Stimulated activated naive CD8-positive, alpha-beta T cell treated with anti-CD3 and anti-CD28 coated beads, Interleukin-15, Interleukin-2, amounts not matched to agents 100 U/mL and 50 U/mL, for 24 hours (primary cell): ENCODE measurements at regions not wholly inside any gene's neighbourhood (a gene's known extent, or its start where the extent isn't known, plus 50 kb on each side); places are given as distances from the start of the nearest gene placed in this dataset.
"Not testable (repeated sequence)": the region's sequence is repeated elsewhere in the genome, so short reads cannot be mapped to it uniquely, and the experiment has no call there.

ENCODE experiments used
- ATAC-seq: fragments of 150-1000 bp; cut with Tn5 transposase; one replicate; pipeline ENCODE4 v1.10.0; 2021
- DNase-seq: peaks from one replicate; pipeline ENCODE4 v3.0.0; 2021

DNA sequence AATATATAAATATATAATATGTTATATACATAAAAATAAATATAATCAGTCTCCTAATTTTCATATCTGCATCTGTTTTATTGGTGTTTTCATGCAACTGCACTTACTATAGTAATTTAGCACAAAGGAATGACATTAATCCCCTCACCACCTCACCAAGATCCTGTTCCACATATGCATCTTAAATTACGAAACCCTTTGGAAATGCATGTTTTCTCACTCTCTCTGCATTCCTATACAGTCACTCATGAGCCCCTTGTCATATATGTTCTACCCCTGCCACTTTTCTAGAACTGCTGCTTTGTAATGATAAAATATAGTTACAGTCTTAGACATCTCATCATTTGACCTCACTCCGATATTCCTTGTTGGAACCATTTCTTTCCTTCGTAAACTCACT, 728.7 kb upstream of the SLIT2 start:
- no peak for DNase-seq
- no peak for ATAC-seq

DNA sequence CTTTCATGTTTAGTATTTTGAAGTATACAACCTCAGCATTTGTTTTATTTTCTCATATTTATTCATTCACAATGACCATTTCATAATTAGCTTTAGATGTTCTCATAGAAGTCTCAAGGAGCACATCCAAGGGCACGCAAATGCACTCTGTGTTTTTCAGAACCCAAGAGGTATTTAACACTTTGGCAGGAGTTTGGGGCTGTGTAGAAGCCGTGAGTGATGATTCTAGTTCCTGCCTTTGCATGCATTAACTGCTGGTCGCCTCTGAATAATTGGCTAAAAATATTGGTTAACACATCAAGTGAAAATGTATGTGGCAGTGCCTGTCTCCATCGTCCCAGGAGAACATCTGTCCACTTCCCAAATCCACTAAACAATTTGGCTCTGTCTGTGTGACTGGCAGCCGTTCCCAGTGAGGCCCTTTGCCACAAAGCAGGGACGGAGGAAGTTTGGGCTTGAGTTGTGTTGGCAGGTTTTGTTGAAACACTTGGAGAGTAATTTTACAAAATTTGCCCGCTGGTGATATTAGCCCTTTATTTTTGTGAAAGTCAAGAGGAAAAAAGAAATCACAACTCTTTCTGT, 730.7 kb upstream of the SLIT2 start:
- DNase-seq (no peak), ATAC-seq (no peak)

- ATAC-seq (no peak), DNase-seq (no peak)
Measured at GRCh38 chr4:19514276-19515070, 737.2 kb upstream of the SLIT2 start.

DNA sequence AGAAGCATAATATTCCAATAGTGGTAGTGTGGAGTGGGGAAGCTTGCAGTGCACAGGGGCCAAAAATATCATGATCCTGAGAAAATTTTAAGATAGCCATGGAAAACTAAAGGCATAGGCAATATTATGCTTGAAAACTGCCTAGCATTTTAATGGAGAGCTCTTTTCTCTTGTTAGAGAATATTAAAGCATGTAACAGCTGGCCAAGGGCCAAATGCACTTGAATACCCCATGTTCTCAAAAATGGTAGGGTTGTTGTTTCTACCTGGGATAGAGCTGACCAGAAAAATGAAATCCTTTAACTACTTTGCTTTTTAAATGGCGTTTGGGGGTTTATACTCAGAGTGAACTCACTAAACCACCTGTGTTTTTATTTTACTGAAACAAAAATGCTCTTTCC, 739.6 kb upstream of the SLIT2 start:
- ATAC-seq (no peak), DNase-seq (no peak)

GRCh38 chr4:19510993-19511392, 740.7 kb upstream of the SLIT2 start:
- ATAC-seq, result no peak
- no peak for DNase-seq

- DNase-seq (no peak), ATAC-seq (no peak)
Measured at GRCh38 chr4:19508442-19508841, 743.3 kb upstream of the SLIT2 start.

DNA sequence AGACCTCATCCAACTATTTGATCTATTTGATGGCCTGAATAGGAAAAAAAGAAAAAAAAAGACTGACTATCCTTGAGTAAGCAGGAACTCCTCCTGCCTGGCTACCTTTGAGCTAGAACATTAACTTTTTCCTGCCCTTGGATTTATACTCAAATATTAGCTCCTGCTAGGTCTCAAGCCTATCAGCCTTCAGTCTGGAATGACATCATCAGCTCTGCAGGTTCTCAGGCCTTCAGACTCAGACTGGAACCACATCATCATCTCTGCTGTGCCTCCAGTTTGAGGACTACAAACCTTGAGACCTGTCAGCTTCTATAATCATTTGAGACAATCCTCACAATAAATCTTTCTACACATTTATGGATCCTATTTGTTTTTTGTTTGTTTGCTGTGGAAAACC, 754.0 kb upstream of the SLIT2 start:
- ATAC-seq (no peak), DNase-seq (no peak)

- DNase-seq (no peak), ATAC-seq (no peak)
Measured at GRCh38 chr4:19496756-19497155, 754.9 kb upstream of the SLIT2 start.

DNA sequence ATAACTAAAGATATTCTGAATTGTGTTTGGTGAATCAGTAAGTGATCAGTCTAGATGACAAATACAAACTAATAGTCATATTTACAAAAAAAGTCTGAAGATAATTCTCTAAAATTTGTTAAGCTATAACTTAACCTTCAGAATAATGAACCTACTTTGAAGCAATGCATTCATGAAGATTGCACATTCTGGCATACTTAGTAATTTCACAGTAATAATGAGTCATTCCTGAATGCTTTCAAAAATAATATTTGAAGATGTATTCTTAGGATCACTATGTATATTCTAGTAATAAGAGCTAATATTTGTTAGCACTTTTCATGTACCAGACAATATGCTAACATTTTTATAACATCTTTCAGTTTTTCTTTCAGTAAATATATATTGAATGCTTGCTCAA, 756.7 kb upstream of the SLIT2 start:
- ATAC-seq (no peak), DNase-seq (no peak)

DNA sequence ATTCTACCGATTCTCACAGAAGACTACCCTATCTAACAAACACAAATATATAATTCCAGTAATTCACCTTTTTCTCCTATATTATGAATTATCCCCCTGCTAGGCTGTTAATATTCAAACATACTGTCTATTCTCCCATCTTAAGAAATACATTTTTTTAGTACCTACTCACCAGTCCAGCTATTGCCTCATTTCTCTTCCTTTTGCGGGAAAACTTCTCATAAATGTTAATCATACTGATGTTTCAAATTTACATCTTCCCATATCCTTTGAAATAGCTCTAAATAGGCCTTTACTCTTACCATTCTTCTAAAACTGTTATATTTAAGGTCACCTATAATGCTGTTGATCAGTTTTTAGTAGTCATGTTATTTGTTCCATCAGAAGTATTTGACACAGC, 759.1 kb upstream of the SLIT2 start:
- DNase-seq (no peak), ATAC-seq (no peak)

DNA sequence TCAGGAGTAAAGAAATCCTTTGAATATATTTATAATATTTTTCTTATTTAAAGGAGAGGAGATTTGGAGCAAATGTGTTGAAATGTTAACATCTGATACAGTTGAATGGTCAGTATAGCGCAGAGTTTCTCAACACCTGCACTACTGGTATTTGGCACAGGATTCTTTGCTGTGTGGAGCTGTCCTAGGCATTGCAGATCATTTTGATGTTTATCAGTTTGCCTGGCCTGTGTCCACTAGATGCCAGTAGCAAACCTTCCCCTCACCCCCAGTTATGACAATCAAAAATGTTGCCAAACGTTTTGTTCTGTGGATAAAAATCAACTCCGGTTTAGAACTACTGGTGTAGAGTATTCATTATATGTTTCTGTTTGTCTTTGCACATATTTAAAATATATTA, 765.3 kb upstream of the SLIT2 start:
- ATAC-seq (no peak), DNase-seq (no peak)

DNA sequence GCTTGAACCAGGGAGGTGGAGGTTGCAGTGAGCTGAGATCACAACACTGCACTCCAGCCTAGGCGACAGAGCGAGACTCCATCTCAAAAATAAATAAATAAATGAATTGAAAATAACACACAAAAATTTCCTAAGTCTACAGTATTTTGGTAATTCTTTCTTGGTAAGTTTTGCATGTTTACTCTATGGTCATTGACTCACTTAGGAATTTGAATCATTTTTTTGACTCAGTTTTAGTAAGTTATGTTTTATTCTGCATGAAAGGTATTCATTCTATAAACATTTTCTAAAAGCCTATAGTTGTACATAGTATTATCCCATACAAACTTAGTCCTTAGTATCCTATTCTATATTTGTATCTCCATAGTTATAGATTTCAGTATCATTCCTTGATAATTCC, 772.9 kb upstream of the SLIT2 start:
- DNase-seq (no peak), ATAC-seq (no peak)

DNA sequence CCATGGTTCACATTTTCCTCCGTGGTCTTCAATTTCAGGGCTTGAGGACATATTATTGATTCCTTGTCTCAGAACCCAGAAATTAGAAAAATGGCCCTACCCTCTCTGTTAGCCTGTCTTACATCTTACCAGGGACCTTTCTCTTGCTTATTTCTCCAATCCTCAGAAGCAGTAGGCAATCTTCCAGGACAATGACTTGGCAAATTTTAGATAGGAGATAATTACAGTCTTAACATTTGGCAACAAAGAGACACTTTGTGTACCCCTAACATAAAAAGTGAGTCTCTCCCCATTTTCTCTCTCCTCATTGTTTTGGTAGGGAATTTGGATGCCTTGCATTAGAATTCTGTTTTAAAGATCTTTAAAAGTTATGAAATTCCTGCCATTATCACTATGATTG, 778.1 kb upstream of the SLIT2 start:
- no peak for ATAC-seq
- no peak for DNase-seq

GRCh38 chr4:19472666-19473065, 779.0 kb upstream of the SLIT2 start:
- DNase-seq (no peak), ATAC-seq (no peak)

DNA sequence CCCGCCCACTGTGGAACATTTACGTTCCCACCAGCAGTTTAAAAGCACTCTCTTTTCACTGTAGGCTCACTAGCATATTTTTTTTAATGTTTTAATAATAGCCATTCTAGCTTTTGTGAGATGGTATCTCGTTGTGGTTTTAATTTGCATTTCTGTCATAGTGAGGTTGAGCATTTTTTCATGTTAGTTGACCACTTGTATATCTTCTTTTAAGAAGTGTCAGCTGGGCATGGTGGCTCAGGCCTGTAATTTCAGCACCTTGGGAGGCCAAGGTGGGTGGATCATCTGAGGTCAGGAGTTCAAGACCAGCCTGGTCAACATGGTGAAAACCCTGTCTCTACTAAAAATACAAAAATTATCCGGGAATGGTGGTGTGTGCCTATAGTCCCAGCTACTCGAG, 781.7 kb upstream of the SLIT2 start:
- not testable (repeated sequence) for DNase-seq, ATAC-seq

DNA sequence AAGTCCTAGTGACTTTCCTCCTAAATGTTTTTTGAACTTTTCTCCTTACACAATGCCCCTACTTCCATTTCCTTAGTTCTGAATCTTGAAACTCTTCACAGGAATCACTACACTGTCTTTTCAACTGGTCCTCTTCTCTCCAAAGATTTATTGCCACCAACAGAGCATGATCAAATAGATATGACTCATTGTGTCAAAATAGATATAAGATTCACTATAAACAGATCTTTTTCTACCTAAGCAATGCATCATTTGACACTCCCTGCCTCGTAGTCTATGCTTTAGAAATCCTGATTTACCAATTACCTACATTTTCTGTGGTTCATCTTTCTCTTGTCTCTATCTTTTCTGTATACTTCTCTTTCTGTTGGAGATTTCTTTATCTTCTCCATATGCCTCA, 789.6 kb upstream of the SLIT2 start:
- no peak for ATAC-seq
- no peak for DNase-seq

- DNase-seq (no peak), ATAC-seq (no peak)
Measured at GRCh38 chr4:19455850-19456602, 795.7 kb upstream of the SLIT2 start.

DNA sequence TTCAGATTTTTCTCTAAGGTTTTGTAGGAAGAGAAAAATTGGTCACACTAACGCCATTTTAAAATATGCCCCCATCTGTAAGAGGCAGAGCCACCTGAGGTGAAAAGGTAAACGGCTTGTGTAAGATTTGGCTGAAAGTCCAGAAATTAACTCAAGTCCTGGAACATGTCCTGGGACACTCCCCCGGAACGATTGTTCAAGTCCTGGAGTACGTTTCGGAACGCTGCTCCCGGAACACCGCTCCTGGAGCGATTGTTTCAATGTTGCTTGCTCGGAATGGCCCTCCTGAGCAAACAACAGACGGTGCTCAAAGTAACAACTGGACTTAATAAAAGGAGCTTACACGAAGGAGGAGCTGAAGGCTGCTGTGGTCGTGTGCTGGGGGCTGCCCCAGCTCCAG, 796.5 kb upstream of the SLIT2 start:
- no peak for ATAC-seq
- no peak for DNase-seq

GRCh38 chr4:19438233-19438632, 813.5 kb upstream of the SLIT2 start:
- DNase-seq (no peak), ATAC-seq (no peak)

DNA sequence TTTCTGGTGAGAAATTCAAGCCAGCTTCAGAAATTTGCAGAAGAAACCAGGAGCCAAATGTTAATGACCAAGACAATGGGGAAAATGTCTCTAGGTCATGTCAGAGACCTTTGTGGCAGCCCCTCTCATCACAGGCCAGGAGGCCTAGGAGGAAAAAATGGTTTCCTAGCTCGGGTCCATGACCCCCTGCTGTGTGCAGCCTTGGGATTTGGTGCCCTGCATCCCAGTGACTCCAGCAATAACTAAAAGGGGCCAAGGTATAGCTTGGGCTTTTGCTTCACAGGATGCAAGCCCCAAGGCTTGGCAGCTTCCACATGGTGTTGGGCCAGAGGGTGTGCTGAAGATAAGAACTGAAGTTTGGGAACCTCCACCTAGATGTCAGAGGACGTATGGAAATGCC, 814.7 kb upstream of the SLIT2 start:
- ATAC-seq (no peak), DNase-seq (no peak)

DNA sequence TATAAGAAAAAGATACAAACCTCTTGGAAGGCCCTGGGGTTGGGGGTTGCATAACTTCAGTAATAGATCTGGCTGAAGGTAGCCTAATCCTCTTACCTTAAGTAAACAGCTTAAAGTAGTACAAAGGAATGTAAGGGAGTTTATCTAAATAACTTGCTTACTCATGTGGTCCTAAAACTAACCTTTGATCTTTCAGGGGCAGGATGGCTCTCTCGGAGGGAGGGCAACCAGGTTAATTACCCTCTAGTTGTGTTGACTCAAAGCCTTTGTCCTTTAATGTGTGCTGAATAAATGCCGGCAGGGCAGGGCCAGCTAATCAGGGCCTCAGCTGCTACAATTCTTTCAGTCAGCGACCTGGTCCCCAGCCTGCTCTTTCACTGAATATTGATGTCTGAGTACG, 822.0 kb upstream of the SLIT2 start:
- no peak for DNase-seq
- ATAC-seq, result no peak

DNA sequence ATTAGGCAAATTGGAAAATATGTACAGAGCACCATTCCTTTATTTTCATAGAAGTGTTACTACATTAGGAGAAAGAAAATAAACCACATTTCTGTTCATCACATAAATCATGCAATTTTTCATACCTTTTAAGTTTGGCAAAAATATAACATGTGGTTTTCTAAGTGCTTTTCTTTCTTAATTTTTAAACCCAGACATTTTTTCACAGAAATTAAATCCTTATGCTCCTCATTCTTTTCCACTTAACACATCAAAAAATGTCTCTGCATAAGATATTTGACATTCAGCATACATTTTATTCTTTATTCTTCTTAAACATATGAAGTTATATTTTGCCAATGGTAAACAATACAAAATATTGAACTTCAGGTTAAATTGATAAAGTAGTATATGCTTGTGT, 826.6 kb upstream of the SLIT2 start:
- no peak for DNase-seq
- ATAC-seq, result no peak

- no peak for ATAC-seq
- no peak for DNase-seq
Measured at GRCh38 chr4:19417256-19417655, 834.4 kb upstream of the SLIT2 start.

DNA sequence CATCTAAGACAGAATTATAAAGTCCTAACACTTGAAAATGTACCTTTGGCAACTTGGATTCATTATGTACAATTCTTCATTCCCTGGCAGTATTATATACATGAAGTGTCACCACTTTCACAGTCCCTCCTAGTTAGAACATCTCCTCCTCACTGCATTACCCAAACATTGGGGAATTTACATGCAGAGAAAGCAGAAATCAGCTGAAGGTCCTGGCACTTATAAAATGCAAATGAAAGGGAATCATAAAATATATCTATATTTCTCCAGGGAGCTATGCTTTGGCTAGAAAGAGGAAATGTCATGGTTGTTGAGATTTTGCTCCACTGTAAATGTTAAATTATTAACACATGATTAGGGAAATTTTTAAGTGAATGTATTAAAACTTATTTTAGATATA, 835.6 kb upstream of the SLIT2 start:
- ATAC-seq, result no peak
- DNase-seq, result no peak
